OCI-LY7 (cell line): ENCODE measurements at regions not wholly inside any gene's neighbourhood (a gene's known extent, or its start where the extent isn't known, plus 50 kb on each side); places are given as distances from the start of the nearest gene placed in this dataset.

Experiments used
- EZH2phosphoT487 ChIP-seq: fragments of 200-600 bp; sonication (generic); IDR thresholded peaks from 2 replicates; pipeline ENCODE4 v1.6.1; 2018; ENCODE audit warnings: low read depth, borderline replicate concordance, mild to moderate bottlenecking, mixed run types, antibody characterized with exemption, low read length, moderate library complexity, mixed read lengths
- TF ChIP-seq, protein P1 (sequence below): fragments of 200-600 bp; sonication (generic); conservative IDR thresholded peaks from 2 replicates; pipeline ENCODE4 v1.5.1; 2014; ENCODE audit warnings: mild to moderate bottlenecking, antibody characterized with exemption, low read length, moderate library complexity, mixed read lengths

DNA sequence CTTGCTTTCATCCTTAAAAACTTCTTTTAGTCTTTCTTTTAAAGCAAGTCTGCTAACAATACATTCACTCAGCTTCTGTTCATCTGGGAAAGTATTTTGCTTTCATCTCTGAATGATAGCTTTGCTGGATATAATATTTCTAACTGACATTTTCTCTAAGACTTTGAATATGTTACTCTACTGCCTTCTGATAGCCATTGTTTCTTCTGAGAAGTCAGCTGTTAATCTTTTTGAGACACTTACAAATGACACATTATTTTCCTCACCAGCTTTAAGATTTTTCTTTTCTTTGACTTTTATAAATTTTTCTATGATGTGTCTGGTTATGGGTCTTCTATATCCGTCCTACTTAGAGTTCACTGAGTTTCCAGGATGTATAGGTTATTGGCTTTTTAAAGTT is 643.1 kb downstream of the KCNA4 start:
- TF ChIP-seq, protein P1, sequence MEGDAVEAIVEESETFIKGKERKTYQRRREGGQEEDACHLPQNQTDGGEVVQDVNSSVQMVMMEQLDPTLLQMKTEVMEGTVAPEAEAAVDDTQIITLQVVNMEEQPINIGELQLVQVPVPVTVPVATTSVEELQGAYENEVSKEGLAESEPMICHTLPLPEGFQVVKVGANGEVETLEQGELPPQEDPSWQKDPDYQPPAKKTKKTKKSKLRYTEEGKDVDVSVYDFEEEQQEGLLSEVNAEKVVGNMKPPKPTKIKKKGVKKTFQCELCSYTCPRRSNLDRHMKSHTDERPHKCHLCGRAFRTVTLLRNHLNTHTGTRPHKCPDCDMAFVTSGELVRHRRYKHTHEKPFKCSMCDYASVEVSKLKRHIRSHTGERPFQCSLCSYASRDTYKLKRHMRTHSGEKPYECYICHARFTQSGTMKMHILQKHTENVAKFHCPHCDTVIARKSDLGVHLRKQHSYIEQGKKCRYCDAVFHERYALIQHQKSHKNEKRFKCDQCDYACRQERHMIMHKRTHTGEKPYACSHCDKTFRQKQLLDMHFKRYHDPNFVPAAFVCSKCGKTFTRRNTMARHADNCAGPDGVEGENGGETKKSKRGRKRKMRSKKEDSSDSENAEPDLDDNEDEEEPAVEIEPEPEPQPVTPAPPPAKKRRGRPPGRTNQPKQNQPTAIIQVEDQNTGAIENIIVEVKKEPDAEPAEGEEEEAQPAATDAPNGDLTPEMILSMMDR: no peak
- TF ChIP-seq EZH2phosphoT487: no peak
